Parathyroid adenoma (tissue), 2 donors: ENCODE measurements at regions not wholly inside any gene's neighbourhood (a gene's known extent, or its start where the extent isn't known, plus 50 kb on each side); places are given as distances from the start of the nearest gene placed in this dataset.

ENCODE experiments used
- H2AFZ ChIP-seq: fragments of 300-600 bp; sonication (generic); one replicate; pipeline ENCODE4 v1.7.0; 2017; ENCODE audit warnings: antibody characterized with exemption, mild to moderate bottlenecking
- H3K27ac ChIP-seq: fragments of 300-600 bp; sonication (generic); one replicate; pipeline ENCODE4 v1.7.0; 2017
- H3K27me3 ChIP-seq: fragments of 300-600 bp; sonication (generic); one replicate; pipeline ENCODE4 v1.7.0; 2017; ENCODE audit warnings: low read length; ENCODE audit not compliant: control insufficient read depth, insufficient read depth
- H3K36me3 ChIP-seq: fragments of 300-600 bp; sonication (generic); one replicate; pipeline ENCODE4 v1.7.0; 2017; ENCODE audit warnings: low read length; ENCODE audit not compliant: control insufficient read depth, insufficient read depth
- H3K4me1 ChIP-seq: fragments of 300-600 bp; sonication (generic); one replicate; pipeline ENCODE4 v1.7.0; 2017; ENCODE audit warnings: control low read depth
- H3K4me2 ChIP-seq: fragments of 300-600 bp; sonication (generic); one replicate; pipeline ENCODE4 v1.7.0; 2017; ENCODE audit warnings: low read length
- H3K4me3 ChIP-seq: fragments of 300-600 bp; sonication (generic); one replicate; pipeline ENCODE4 v1.7.0; 2017; ENCODE audit warnings: low read depth, low read length
- H3K79me2 ChIP-seq: fragments of 300-600 bp; sonication (generic); one replicate; pipeline ENCODE4 v1.7.0; 2017; ENCODE audit warnings: control low read depth
- H3K9ac ChIP-seq: fragments of 300-600 bp; sonication (generic); one replicate; pipeline ENCODE4 v1.7.0; 2017; ENCODE audit warnings: mild to moderate bottlenecking
- H3K9me3 ChIP-seq: fragments of 300-600 bp; sonication (generic); one replicate; pipeline ENCODE4 v1.7.0; 2017; ENCODE audit warnings: low read length; ENCODE audit not compliant: control insufficient read depth
- TF ChIP-seq, protein P1 (sequence below): fragments of 300-600 bp; sonication (generic); IDR thresholded peaks from one replicate; pipeline ENCODE4 v1.7.0; 2017; ENCODE audit warnings: antibody characterized with exemption, mild to moderate bottlenecking
- donor health status: primary hyperparathyroidism.

DNA sequence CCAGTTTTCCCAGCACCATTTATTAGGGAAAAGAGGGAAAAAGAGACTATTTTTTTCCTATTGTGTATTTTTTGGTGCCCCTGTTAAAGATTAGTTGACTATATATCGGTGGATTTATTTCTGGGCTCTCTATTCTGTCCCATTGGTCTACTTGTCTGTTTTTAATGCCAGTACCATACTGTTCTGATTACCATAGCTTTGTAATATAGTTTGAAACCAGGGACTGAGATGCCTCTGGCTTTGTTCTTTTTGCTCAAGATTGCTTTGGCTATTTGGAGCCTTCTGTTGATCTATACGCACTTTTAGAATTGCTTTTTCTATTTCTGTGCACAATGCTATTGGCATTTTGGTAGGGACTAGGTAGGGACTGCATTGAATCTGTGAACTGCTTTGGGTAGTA, 151.7 kb downstream of the ADCYAP1 start:
- Histone ChIP-seq H3K27ac (no peak overlapping the region), H3K27me3 (no peaks in the 10 kb centered on the region), H3K4me1 (no peaks in the 10 kb centered on the region), H3K9ac (no peak overlapping the region), H3K4me2 (no peak overlapping the region), H3K79me2 (no peaks in the 10 kb centered on the region), H3K4me3 (no peak overlapping the region), H3K36me3 (no peaks in the 10 kb centered on the region), H3K9me3 (no peaks in the 10 kb centered on the region), H2AFZ (no peak overlapping the region)
- TF ChIP-seq, protein P1, sequence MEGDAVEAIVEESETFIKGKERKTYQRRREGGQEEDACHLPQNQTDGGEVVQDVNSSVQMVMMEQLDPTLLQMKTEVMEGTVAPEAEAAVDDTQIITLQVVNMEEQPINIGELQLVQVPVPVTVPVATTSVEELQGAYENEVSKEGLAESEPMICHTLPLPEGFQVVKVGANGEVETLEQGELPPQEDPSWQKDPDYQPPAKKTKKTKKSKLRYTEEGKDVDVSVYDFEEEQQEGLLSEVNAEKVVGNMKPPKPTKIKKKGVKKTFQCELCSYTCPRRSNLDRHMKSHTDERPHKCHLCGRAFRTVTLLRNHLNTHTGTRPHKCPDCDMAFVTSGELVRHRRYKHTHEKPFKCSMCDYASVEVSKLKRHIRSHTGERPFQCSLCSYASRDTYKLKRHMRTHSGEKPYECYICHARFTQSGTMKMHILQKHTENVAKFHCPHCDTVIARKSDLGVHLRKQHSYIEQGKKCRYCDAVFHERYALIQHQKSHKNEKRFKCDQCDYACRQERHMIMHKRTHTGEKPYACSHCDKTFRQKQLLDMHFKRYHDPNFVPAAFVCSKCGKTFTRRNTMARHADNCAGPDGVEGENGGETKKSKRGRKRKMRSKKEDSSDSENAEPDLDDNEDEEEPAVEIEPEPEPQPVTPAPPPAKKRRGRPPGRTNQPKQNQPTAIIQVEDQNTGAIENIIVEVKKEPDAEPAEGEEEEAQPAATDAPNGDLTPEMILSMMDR: no peak

DNA sequence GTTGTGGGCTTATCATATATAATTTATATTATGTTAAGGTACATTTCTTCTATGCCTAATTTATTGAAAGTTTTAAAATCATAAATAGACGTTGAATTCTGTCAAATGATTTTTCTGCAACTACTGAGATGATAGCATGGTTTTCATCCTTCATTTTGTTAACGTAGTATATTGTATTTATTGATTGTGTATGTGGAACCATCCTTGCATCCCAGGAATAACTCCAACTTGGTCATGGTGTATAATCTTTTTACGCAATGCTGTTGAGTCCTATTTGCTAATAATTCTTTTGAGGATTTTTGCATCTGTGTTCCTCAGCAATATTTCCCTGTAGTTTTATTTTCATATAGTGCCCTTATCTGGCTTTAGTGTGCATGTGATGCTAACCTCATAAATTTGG, 152.7 kb downstream of the ADCYAP1 start:
- TF ChIP-seq, protein P1: no peak
- Histone ChIP-seq H3K27me3 (no peaks in the 10 kb centered on the region), H3K4me1 (no peaks in the 10 kb centered on the region), H3K9ac (no peak overlapping the region), H3K27ac (no peak overlapping the region), H3K79me2 (no peaks in the 10 kb centered on the region), H3K36me3 (no peaks in the 10 kb centered on the region), H3K9me3 (no peaks in the 10 kb centered on the region), H3K4me3 (no peak overlapping the region), H2AFZ (no peak overlapping the region), H3K4me2 (no peak overlapping the region)

DNA sequence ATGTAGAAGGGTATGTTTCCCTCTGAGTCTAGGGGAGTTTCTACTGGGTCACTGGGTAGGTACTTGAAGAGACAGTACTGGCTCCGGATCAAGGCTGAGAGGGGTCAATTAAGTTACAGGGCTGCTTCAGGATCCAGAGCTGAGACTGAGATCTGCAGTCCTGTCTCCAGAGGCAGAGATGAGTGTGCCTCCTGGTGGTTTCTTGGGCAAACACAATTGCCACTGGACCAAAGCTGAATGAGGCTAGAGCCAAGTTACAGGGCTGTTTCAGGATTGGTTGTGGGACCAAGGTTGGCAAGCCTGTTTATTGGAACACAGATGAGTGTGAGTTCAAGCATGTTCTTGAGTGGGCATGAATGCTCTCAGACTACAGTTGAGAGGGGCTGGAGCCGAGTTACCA, 157.9 kb downstream of the ADCYAP1 start:
- Histone ChIP-seq H3K27ac (no peak overlapping the region), H3K79me2 (no peaks in the 10 kb centered on the region), H2AFZ (no peak overlapping the region), H3K4me1 (no peaks in the 10 kb centered on the region), H3K4me3 (no peak overlapping the region), H3K9ac (no peak overlapping the region), H3K9me3 (no peaks in the 10 kb centered on the region), H3K4me2 (no peak overlapping the region), H3K27me3 (no peaks in the 10 kb centered on the region), H3K36me3 (no peaks in the 10 kb centered on the region)
- TF ChIP-seq, protein P1: no peak

DNA sequence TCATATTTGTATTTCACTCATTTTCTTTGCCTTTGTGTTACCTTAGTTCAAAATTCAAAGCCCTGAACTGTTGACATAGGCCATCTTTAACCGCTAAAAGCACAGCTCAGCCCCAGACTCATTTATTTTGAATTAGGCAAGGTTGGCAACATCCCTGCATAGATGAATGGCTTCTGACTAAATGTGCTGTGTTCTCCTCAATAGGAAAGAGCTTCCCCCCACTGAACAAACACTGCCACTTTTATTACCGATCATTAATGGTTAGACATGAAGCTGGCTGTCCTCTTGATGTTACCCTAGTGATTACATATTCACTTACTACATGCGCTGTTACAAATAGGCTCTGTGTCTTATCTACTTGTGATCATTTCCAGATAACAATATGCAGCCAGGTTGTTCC, 170.7 kb downstream of the ADCYAP1 start:
- Histone ChIP-seq H3K27me3 (no peaks in the 10 kb centered on the region), H3K4me1 (no peaks in the 10 kb centered on the region), H3K27ac (no peak overlapping the region), H3K79me2 (no peaks in the 10 kb centered on the region), H2AFZ (no peak overlapping the region), H3K9ac (no peak overlapping the region), H3K4me3 (no peak overlapping the region), H3K4me2 (no peak overlapping the region), H3K9me3 (no peaks in the 10 kb centered on the region), H3K36me3 (no peaks in the 10 kb centered on the region)
- TF ChIP-seq, protein P1: no peak

DNA sequence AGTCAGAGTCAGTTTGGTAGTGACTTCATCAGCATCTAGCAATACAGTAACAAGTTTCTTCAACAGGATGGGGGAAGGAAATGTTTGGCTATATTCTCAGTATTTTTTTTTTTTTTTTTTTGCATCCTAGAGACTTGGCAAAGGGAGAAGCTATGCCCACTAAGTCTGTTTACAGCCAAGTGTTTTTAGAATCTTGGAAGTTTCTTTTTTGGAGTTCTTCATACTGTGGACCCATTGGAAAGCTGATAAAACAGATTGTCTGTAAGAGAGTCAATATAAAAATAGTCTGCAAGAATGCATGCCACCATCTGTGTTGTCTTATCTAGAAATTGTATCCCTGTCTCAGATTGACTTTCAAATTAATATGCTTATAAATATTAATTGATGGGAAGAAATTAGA, 171.2 kb downstream of the ADCYAP1 start:
- H3K9ac ChIP-seq: no peak overlapping the region
- TF ChIP-seq, protein P1: no peak
- no peaks in the 10 kb centered on the region for H3K36me3 ChIP-seq

More for the DNA sequence above, 171.2 kb downstream of the ADCYAP1 start:
- no peaks in the 10 kb centered on the region for H3K79me2 ChIP-seq
- H3K27me3 ChIP-seq: no peaks in the 10 kb centered on the region
- H3K27ac ChIP-seq: no peak overlapping the region
- no peak overlapping the region for H2AFZ ChIP-seq
- no peak overlapping the region for H3K4me3 ChIP-seq
- no peaks in the 10 kb centered on the region for H3K9me3 ChIP-seq
- H3K4me1 ChIP-seq: no peaks in the 10 kb centered on the region
- H3K4me2 ChIP-seq: no peak overlapping the region
